Stimulated activated CD4-positive, alpha-beta T cell treated with anti-CD3 and anti-CD28 coated beads, TNF-alpha, amount 100 ng/mL, for 24 hours (primary cell): ENCODE measurements at regions not wholly inside any gene's neighbourhood (a gene's known extent, or its start where the extent isn't known, plus 50 kb on each side); places are given as distances from the start of the nearest gene placed in this dataset.
A peak's percentile ranks its signal among the peaks of the same experiment; 100 is the strongest.
"Not testable (repeated sequence)": the region's sequence is repeated elsewhere in the genome, so short reads cannot be mapped to it uniquely, and the experiment has no call there.

Experiments used
- DNase-seq, 3 experiments: peaks; one replicate each; pipeline ENCODE4 v3.0.0-alpha.2; 2020; ENCODE audit warnings: low read depth in 3 of 3

GRCh38 chr1:222470252-222470805 lies 77.6 kb downstream of the HHIPL2 start:
- DNase-seq, result not testable (repeated sequence)

GRCh38 chr1:222466150-222466865 lies 81.6 kb downstream of the HHIPL2 start:
- DNase-seq, result no peak

GRCh38 chr1:222465211-222466041 lies 82.5 kb downstream of the HHIPL2 start:
- peak; percentile 57 to 79 (median 66) for DNase-seq

GRCh38 chr1:222464841-222465210 lies 83.1 kb downstream of the HHIPL2 start:
- peak; percentile 49 to 70 (median 50) for DNase-seq

- DNase-seq, result no peak
Observed at GRCh38 chr1:222463059-222463730, 84.7 kb downstream of the HHIPL2 start.

GRCh38 chr1:222462601-222463000 lies 85.3 kb downstream of the HHIPL2 start:
- no peak for DNase-seq

- DNase-seq, result no peak
Observed at GRCh38 chr1:222461941-222462340, 86.0 kb downstream of the HHIPL2 start.

GRCh38 chr1:222459652-222460051 lies 88.3 kb downstream of the HHIPL2 start:
- no peak for DNase-seq

- DNase-seq, result no peak
Observed at GRCh38 chr1:222457513-222457912, 90.4 kb downstream of the HHIPL2 start.

- DNase-seq, result no peak
Observed at GRCh38 chr1:222457084-222457483, 90.8 kb downstream of the HHIPL2 start.

GRCh38 chr1:222455188-222455879 lies 92.6 kb downstream of the HHIPL2 start:
- peak; percentile 67 to 79 (median 75) for DNase-seq

GRCh38 chr1:222454782-222455181 lies 93.1 kb downstream of the HHIPL2 start:
- DNase-seq, result no peak

GRCh38 chr1:222454186-222454585 lies 93.7 kb downstream of the HHIPL2 start:
- no peak for DNase-seq

- no peak for DNase-seq
Observed at GRCh38 chr1:222452031-222452430, 95.9 kb downstream of the HHIPL2 start.

GRCh38 chr1:222443566-222443965 lies 104.3 kb downstream of the HHIPL2 start:
- DNase-seq, result no peak

- DNase-seq, result no peak
Observed at GRCh38 chr1:222441066-222441465, 106.8 kb downstream of the HHIPL2 start.

GRCh38 chr1:222424826-222425225 lies 123.1 kb downstream of the HHIPL2 start:
- DNase-seq, result no peak

GRCh38 chr1:222421380-222421779 lies 126.5 kb downstream of the HHIPL2 start:
- no peak for DNase-seq

GRCh38 chr1:222420633-222421032 lies 127.3 kb downstream of the HHIPL2 start:
- DNase-seq, result no peak

GRCh38 chr1:222418654-222419053 lies 129.2 kb downstream of the HHIPL2 start:
- no peak for DNase-seq

- no peak for DNase-seq
Observed at GRCh38 chr1:222417264-222417663, 130.6 kb downstream of the HHIPL2 start.
